HG03469 (cell line): ENCODE measurements at regions not wholly inside any gene's neighbourhood (a gene's known extent, or its start where the extent isn't known, plus 50 kb on each side); places are given as distances from the start of the nearest gene placed in this dataset.
A peak's percentile ranks its signal among the peaks of the same experiment; 100 is the strongest.
"Not testable (repeated sequence)": the region's sequence is repeated elsewhere in the genome, so short reads cannot be mapped to it uniquely, and the experiment has no call there.

ENCODE experiments used
- ATAC-seq: cut with Tn5 transposase; IDR thresholded peaks from one replicate; pipeline ENCODE4 v1.9.1; 2021; ENCODE audit warnings: mild to moderate bottlenecking, moderate library complexity, moderate number of reproducible peaks; ENCODE audit not compliant: unreplicated experiment

DNA sequence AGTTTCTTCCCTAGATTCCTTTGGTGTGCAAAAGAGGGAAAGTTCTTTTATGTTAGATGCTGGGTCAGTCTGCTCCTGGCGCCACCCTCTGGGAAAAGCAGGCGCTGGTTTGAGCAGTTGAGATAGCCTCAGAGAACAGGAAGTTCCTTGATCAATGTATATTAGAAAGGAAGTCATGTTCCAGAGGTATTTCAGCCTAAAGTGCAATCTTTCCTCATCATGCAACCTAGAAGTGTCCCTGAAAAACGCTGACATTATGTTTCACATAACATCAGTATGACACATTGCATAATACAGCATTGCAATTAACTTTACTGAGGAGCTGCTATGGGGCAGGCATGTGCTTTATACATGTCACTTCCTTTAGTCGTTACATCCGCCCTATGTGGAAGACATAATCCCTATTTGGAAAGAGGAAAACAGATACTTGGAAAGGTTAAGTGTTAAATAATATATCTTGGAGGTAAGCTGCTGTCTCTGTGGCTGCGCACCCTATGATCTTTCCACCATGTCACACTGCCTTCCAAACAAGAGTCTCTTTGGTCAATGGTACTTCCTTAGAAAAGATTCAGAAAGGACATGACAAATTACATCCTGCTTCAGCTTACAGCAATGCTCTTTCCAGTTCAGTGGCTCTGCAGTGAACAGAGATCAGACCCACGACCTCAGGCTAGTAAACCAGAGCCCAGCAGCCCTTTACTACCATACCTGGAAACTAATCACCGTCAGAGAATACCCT, 369.7 kb downstream of the RAD51AP2 start:
- no peak for ATAC-seq

DNA sequence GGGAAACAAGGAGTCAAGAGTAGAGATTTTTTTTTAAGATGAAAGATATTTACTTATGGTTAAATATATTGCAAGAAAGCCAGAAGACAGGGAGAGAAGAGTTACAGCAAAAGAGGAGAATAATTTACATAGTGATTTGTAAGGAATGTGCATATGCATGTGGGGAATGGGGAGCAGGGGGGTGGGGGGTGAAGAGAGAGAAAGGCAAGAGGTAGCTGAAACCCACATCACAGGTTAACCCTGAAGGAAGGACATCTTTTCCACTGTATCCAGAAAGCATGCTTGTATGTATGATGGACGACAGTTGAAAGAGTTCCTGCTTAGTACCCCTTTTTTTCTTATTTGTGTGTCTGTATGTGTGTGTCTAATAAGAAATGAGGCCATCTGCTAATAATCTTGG, 371.9 kb downstream of the RAD51AP2 start:
- ATAC-seq: no peak

DNA sequence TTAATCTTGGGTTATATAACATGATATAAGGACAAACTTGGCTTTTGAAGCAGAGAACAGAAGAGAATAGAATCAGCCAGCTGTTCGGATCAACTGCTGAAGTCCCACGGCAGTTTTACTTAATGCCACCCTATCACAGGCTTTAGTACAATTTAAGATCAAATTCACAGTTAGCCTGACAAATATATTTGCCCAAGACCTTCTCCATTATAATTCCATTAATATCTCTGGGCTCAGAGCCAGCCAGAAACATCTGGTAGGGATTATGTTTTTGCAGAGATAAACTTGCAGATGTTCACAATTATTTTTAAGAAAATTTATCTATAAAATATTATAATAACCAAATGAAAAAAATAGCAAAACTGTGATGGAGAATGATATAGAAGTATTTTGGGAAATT, 381.4 kb downstream of the RAD51AP2 start:
- no peak for ATAC-seq

DNA sequence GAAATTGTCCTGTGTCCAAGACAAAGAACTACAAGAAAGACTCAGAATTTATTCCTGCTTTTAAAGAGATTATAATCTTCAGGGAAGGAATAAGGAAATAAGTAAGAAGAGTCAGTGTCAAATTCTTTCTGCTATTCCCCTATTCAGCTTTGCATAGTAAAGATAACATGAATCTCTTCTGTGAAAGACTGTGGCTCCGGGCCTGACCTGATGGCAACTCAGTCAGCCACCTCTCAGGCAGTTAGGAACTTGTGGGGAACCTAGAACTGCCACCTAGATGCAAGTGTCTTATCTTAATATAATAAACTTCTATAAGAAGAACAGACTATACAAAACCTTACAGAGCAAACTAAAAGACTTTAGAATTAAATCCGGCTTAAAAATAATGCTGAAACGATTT, 382.0 kb downstream of the RAD51AP2 start:
- no peak for ATAC-seq

DNA sequence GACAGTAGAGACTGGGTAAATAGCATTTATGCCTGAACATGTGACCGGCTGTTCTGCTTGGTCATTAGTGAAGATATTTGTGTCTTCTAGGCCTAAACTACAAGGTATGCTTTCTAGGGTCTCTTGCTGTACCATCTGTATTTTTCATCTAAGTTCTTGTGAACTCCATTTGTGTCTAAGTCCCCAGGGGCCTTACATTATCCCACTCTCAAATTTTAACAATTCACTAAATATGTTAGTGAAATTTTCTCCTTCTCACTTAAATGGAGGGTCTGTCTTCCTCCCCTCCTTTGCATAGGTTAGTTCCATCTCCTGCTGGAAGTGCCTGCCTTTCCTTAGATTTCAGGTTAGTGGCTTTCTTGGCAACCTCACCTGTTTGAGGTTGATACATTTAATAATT, 382.6 kb downstream of the RAD51AP2 start:
- ATAC-seq: no peak

DNA sequence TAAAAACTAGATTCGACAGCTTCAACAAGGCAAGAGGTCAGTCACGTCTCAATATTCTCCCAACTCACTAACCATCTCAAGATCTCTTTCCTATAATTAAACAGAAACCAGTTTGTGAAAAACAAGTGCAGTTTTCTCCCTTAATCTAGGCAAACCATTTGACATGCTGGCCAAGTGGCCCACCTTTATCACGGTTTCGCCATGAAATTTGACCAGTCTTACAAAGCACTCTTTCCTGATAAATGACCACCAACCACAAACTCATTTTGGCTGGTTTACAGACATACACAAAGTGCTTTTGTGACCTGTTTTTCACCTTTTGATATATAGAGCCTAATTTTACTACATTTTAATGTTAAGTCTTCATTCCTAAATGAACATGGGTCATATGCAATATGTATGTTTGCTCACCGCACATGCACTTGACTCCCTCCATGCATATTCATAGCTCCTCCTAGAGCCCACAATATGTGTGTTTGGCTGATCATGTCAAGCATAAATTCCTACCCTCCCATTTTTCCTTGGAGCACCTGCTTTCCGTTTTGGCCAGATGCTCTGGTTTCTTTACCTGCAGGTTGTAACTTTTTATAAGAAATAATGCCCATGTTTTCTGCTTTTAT, 385.1 kb downstream of the RAD51AP2 start:
- no peak for ATAC-seq

DNA sequence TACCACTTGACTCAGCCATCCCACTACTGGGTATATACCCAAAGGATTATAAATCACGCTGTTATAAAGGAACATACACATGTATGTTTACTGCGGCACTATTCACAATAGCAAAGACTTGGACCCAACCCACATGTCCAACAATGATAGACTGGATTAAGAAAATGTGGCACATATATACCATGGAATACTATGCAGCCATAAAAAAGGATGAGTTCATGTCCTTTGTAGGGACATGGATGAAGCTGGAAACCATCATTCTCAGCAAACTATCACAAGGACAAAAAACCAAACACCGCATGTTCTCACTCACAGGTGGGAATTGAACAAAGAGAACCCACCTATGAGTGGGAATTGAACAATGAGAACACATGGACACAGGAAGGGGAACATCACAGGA, 387.6 kb downstream of the RAD51AP2 start:
- ATAC-seq: not testable (repeated sequence)

DNA sequence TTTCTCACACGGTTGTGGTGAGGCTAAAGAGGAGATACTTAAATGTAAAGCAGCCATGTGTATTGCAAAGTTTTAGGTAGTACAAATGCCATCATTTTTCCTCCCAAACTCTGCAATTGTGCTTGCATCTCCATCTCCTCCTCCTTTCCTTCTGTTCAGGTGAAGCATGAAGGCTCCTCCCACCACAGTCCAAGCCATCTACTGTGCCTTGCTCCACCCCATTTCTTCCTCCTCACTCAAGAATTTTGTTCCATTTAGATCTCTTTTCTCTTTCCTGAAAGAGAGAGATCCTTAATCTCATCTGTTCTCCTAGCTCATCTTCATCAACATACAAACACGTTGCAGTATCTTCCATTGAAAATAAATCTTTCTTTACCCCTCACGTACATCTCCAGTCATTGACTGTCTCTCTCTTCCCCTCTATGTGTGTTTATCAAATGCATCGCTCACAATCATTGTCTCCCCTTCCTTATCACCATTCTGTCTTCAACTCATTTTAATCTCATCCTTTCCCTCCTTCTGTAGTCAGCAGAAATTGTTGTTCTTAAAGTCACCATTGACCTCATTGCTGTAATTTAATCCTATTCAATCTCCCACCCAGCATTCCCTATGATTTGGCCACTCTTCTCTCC, 392.1 kb downstream of the RAD51AP2 start:
- ATAC-seq: no peak

DNA sequence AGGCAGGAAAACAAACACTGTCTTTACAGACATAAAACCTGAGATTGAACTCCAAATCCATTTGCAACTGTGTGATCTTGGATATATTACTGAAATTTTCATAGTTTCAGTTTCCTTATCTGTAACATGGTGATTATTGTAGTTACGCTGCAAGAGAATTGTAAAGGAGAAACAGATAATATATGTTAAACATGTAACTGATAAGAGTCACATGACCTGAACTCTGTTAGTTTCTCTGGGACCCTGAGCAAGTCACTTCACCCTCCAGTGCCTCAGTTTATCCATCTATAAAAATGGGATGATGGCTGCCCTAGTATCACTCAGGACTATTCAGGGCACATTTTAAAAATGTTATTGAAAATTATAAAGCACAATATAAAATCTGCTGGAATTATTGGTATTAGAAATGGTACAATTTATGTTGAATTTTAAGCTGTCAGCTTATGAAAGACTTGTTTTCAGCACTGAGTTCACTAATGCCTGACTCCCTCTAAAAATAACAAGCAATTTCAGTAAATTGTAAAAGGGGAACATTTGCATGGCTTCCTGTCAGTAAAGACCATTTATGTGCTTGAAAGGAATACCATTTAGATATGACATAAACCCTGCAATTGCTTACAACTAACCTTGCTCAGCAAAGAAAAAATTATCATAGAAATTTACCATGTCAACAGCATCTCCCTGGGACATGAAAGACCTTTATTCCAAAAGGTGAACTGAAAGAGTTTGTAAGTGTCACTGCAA, 393.5 kb downstream of the RAD51AP2 start:
- ATAC-seq: no peak

DNA sequence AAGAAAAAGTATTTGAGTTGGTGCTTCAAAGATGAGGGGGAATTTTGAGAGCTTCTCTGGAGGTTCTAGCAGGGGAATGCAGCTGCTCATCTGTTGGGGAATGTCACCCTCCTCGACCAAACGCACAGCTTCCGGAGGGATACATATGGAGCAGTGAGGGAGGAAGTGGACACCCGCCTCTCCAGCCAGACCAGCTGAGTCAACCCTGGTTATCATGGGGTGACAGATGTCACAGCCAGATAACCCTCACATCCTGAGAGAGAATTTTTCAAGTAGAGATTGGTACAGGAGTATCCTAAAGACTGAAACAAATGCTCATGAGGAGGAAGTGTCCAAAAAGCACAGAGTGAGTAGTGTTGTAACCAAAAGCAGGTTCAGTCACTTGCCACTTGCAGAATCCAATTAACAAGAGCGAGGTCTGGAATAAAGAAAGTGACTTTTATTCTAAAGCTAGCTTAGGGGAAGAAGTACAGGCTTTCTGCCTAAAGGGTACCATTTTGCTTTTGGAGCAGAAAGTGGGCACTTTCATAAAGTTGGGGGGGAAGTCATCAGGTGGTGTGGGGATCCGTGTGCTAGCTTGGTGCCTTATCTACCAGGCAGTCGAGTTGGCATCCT, 395.2 kb downstream of the RAD51AP2 start:
- ATAC-seq: no peak

DNA sequence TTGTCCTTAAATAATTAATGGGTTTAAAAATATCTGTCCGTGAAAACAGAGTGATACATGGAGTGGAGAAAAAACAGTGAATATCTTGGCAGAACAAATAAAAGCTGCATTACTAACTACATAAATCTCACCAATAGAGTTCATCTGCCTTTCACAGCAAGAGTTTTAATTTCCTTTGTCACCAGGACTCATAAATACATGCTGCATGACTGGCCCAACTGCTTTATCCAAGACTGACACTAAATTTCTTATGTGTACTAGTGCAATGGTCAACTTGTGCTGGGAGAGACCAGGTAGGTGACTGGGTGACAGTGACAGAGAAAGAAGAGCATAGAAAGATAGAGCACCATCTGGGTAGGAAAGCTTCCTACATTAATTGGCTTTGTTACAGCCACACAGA, 402.8 kb downstream of the RAD51AP2 start:
- ATAC-seq: no peak

DNA sequence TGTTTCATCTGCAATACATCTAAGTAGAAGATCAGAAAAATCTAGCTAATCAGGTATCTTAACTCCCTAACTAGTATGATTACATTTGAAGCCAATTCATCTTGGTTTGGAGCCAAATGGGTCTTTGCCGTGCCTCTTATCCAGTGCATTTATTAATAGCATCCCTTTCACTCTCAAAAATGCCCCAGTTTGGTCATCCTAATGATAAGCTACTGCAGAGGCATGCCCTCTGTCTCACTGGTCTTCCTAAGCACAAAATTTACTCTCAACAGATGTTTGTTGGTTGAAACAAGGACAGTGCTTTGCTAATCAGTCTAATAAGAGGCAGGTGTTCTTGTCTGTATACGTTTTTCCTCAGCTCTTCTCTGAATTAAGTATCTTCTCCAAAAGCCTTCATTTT, 403.2 kb downstream of the RAD51AP2 start:
- no peak for ATAC-seq

DNA sequence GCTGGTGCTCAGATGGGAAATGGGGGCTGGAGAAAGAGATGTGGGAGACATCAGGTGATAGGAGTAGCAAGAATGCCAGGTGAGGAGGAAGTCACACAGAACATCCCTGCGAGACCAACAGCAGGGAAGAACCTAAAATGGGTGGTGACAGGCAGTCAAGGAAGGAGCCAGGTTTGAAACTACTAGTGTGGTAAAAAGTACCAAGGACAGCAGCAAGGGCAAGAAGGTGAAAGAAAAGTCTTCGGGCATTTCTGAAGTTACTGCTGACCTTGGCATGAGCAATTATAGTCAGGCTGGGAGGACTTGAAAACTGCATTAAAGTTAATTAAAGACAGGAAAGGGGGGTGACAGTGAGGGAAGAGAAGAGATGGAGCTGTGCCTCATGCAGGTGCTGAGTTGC, 410.4 kb downstream of the RAD51AP2 start:
- ATAC-seq: no peak

DNA sequence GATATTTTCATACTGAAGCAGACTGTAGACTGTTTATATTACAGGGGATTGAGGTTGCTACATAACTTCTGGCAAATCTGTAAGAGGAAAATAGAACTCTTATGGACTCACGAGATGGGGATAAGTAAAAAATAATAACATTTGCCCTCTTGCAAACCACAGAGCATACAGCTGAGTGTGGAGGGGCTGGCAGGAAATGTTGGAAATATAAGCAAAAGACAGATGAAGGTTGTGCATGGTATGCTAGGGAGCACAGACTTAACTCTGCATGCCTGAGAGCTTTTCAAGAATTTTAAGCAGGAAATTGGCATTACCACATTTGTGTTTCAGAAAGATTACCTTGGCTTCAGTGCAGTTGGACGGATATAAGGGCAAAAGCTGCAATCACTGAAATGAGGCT, 411.1 kb downstream of the RAD51AP2 start:
- ATAC-seq: no peak

DNA sequence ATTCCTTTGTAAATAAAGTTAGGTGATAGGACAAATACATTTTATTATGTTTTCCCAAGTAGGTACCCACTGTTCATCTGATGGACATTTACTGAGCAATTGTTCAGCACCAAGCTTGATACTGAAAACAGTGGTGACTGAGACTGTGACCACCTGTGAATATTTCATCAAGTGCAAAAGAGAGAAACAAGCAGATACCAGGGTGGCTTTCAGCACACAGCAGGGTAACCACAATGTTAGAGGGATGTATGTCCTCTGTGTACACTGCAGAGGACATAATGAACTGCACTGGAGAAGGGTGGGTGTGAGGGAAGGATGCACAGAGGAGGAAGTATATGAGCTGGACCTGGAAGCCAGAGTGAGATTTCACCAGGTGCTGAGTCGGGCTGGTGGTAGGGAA, 411.8 kb downstream of the RAD51AP2 start:
- ATAC-seq: no peak

DNA sequence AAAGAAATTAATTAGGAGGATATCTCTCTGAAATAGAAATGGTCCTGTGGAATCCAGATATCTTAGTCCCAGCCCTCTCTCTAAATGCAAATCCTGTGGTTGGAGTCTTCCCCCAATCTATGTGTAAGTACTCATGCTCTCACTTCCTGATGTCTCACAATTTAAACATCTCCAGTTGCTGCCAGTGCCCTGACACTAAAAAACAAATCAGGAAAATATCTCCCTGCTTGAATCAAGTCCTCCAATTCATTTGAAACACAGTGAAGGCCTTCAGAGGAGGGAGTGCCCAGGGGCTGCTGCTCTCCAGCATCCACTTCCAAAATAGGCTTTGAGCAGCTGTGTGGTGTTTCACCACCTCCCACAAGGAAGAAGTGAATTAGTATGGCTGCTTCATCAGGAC, 413.8 kb downstream of the RAD51AP2 start:
- ATAC-seq: peak; percentile 67

DNA sequence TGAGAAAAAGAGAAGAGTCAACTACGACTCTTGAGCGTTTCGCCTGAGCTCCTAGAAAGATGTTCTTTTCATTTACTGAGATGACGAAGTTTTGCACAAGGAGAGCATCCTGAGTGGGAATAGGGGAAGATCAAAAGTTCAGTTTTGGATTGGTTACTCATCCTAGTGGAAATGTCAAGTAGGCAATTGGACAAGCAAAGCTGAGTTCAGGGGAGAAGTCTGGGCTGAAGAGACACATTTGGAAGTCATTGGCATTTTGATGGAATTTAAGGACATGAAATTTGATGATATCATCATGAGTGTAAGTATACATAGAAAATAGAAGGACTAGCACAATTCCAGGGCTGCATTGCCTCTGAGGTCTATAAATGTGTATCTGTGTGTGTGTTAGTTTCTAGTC, 416.6 kb downstream of the RAD51AP2 start:
- ATAC-seq: no peak

DNA sequence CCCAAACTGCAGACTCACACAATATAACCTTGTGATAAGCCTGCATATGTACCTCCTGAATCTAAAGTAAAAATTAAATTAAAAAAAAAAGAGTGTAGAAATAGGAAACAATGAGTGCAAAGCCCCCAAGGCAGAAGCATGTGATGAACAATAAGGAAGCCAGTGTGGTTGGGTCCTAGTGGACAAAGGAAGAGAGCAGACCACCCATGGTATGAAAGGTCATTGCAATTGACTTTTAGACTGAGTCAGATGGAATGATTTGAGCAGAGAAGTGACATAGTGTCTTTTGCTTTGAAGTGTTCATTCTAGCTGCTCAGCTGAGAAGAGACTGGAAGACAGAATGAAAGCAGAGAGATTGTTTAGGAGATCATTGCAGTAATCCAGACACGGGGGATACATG, 417.1 kb downstream of the RAD51AP2 start:
- ATAC-seq: no peak

DNA sequence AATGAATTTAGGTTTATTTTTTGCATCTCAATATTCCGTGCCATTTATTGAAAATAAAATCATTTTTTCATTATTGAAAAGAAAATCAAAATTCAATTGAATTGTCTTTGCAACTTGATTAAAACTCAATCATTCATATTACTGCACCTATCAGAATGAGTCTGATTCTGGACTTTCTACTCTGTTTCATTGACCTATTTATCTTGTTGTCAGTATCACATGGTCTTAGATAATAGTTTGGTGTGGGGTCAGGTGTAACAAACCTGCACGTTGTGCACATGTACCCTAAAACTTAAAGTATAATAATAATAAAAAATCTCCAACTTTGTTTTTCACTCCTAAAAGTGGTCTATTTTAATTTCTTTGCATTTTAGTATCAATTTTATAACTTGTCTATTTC, 422.9 kb downstream of the RAD51AP2 start:
- ATAC-seq: no peak

DNA sequence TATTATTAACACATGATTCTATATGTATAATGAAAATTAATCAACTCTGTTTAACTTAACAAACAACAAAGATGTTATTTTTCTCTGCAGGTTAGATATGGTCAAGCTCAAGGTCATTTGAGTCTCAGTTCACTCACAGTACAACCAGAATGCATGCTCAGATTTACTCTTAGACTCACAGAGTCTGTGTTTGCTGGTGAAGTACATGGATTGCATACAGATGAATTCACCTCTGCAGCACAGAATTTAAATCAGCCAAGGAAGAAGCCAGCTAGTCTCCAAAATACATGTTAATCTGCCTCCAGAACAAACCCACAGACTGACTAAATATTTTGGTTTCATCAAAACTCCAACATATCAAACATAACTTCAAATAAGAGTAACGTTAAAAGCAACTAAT, 424.5 kb downstream of the RAD51AP2 start:
- no peak for ATAC-seq

DNA sequence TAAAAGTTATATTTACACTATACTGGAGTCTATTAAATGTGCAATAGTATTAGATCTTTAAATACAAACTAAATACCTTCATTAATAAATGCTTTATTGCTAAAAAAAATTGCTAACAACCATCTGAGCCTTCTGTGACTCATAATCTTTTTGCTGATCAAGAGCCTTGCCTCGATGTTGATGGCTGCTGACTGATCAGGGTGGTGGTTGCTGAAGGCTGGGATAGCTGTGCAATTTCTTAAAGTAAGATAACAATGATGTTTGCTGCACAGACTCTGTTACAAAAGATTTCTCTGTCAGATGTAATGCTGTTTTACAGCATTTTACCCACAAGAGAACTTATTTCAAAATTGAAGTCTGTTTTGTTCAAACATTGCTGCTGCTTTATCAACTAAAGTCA, 421.4 kb upstream of the CYRIA start:
- no peak for ATAC-seq
